ENCODE measurements at regions not wholly inside any gene's neighbourhood (a gene's known extent, or its start where the extent isn't known, plus 50 kb on each side); places are given as distances from the start of the nearest gene placed in this dataset.

DNA sequence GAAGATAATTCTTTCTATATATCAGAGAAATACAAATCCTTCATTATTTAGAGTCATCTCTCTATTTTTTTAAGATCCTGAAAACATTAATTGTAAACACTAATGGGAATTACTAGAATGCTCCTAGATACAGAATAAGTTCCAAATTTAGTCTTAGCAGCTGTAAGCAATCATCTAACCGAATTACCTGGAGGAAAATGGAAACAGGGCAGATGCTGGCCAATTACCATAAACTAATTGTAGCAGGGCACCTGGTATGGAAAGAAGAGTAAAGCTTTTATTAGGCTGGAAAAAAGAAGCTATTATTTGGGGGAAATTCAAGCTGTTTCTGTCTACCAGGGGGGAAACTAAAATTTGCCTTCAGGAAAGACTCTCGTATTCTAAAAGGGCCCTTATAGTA lies 257.5 kb downstream of the MMUT start:
- TF ChIP-seq, protein P1, sequence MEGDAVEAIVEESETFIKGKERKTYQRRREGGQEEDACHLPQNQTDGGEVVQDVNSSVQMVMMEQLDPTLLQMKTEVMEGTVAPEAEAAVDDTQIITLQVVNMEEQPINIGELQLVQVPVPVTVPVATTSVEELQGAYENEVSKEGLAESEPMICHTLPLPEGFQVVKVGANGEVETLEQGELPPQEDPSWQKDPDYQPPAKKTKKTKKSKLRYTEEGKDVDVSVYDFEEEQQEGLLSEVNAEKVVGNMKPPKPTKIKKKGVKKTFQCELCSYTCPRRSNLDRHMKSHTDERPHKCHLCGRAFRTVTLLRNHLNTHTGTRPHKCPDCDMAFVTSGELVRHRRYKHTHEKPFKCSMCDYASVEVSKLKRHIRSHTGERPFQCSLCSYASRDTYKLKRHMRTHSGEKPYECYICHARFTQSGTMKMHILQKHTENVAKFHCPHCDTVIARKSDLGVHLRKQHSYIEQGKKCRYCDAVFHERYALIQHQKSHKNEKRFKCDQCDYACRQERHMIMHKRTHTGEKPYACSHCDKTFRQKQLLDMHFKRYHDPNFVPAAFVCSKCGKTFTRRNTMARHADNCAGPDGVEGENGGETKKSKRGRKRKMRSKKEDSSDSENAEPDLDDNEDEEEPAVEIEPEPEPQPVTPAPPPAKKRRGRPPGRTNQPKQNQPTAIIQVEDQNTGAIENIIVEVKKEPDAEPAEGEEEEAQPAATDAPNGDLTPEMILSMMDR (optimal IDR thresholded peaks at IDR 0.05 in 1 of 3, IDR thresholded peaks at IDR 0.05 in 1 of 3, conservative IDR thresholded peaks at IDR 0.05 in 1 of 3; ENCODE audit: extremely low read depth in 1 of 3, insufficient read depth in 2 of 3, low read length in 3 of 3), result no peak
- no peak for TF ChIP-seq EZH2 (IDR thresholded peaks at IDR 0.05; ENCODE audit: low read length)

Data from keratinocyte (primary cell).